HepG2 (cell line): ENCODE measurements at regions not wholly inside any gene's neighbourhood (a gene's known extent, or its start where the extent isn't known, plus 50 kb on each side); places are given as distances from the start of the nearest gene placed in this dataset.

Source experiments
- ATAC-seq: fragments of 200-7000 bp; cut with Tn5 transposase; 3 replicates; pipeline ENCODE4 v1.9.1; 2020; ENCODE audit warnings: mild to moderate bottlenecking, moderate library complexity
- BruUV-seq: library from RNA; stranded (reverse); fragments of 400-500 nt; replicated peaks from 2 replicates; lab custom pipeline; 2021; lab: Mats Ljungman, UMichigan
- CTCF ChIA-PET: fragments of 300-600 bp; formaldehyde crosslinking; extraction: SDS; loops from one replicate; lab custom pipeline; 2021; ENCODE audit warnings: low total read pairs, inconsistent platforms, low intra/inter-chr PET ratio; lab: Yijun Ruan, JAX
- POLR2A ChIA-PET: fragments of 350-600 bp; sonication (Branson Sonifier 250); formaldehyde crosslinking; loops from one replicate; lab custom pipeline; 2020; ENCODE audit warnings: antibody characterized with exemption, inconsistent platforms; lab: Yijun Ruan, JAX
- DNase-seq: peaks from one replicate; pipeline ENCODE4 v3.0.0-alpha.2; 2015; ENCODE audit warnings: low spot score
- FAIRE-seq: peaks from 3 replicates; lab custom pipeline; 2011; peaks lifted over from hg19 to GRCh38; lab: Jason Lieb, UNC
- H2AFZ ChIP-seq: one replicate; pipeline ENCODE4 v1.6.1; 2011; ENCODE audit warnings: low read length, inconsistent platforms
- H3K27ac ChIP-seq: fragments of 300-600 bp; 3 replicates; pipeline ENCODE4 v1.8.0; 2011; ENCODE audit warnings: mixed run types, mild to moderate bottlenecking, mixed read lengths, low read length, inconsistent platforms; ENCODE audit not compliant: insufficient read depth; ENCODE audit errors: extremely low read length
- H3K27me3 ChIP-seq, 2 experiments: fragments of 200-600 bp in 1 of 2; 2 replicates in 1 of 2; 3 replicates in 1 of 2; pipeline versions ENCODE4 v1.6.0 to v1.8.0; 2011; ENCODE audit warnings: low read length in 2 of 2, mild to moderate bottlenecking in 2 of 2, moderate library complexity in 2 of 2, inconsistent platforms in 1 of 2; ENCODE audit not compliant: insufficient read depth in 2 of 2, control insufficient read depth in 1 of 2
- H3K36me3 ChIP-seq, 2 experiments: fragments of 200-600 bp in 1 of 2; replicated peaks in 1 of 2; 2 replicates in 1 of 2; 3 replicates in 1 of 2; pipeline versions ENCODE4 v1.5.1 to v1.8.0; 2011; ENCODE audit warnings: low read length in 2 of 2, inconsistent platforms in 1 of 2; ENCODE audit not compliant: insufficient read depth in 2 of 2, control insufficient read depth in 1 of 2
- H3K4me1 ChIP-seq: 2 replicates; pipeline ENCODE4 v1.5.1; 2012; ENCODE audit warnings: low read length, inconsistent platforms; ENCODE audit not compliant: insufficient read depth
- H3K4me2 ChIP-seq: 2 replicates; pipeline ENCODE4 v1.6.0; 2011; ENCODE audit warnings: low read depth, low read length, inconsistent platforms
- H3K4me3 ChIP-seq, 3 experiments: fragments of 200-600 bp in 1 of 3; sonication (generic), shearing (Covaris generic) in 1 of 3; replicated peaks in 1 of 3; 2 replicates each; pipeline ENCODE4 v1.5.1; 2011 to 2016; ENCODE audit warnings: low read length in 3 of 3, inconsistent platforms in 2 of 3, low read depth in 2 of 3, mild to moderate bottlenecking in 2 of 3, control low read depth in 1 of 3, mixed read lengths in 1 of 3; ENCODE audit not compliant: insufficient read depth in 1 of 3
- H3K79me2 ChIP-seq: one replicate; pipeline ENCODE4 v1.6.1; 2011; ENCODE audit warnings: low read length, inconsistent platforms; ENCODE audit not compliant: insufficient read depth
- H3K9ac ChIP-seq: 2 replicates; pipeline ENCODE4 v1.6.0; 2011; ENCODE audit warnings: mild to moderate bottlenecking, low read depth, low read length, inconsistent platforms; ENCODE audit not compliant: insufficient read depth
- H3K9me3 ChIP-seq: 2 replicates; pipeline ENCODE4 v1.5.1; 2012; ENCODE audit warnings: mild to moderate bottlenecking, low read length
- H4K20me1 ChIP-seq: 2 replicates; pipeline ENCODE4 v1.6.0; 2011; ENCODE audit warnings: inconsistent platforms, mild to moderate bottlenecking, low read length, moderate library complexity; ENCODE audit not compliant: insufficient read depth
- ATF7 ChIP-seq, 2 experiments: fragments of 450-650 bp in 1 of 2; sonication (generic) in 1 of 2; formaldehyde crosslinking in 1 of 2; IDR thresholded peaks; 2 replicates each; pipeline versions ENCODE4 v1.4.0 to v1.6.1; 2016 to 2020; ENCODE audit warnings: antibody characterized with exemption in 1 of 2, mild to moderate bottlenecking in 1 of 2, missing genetic modification reagents in 1 of 2
- BCL6 ChIP-seq: IDR thresholded peaks from 2 replicates; pipeline ENCODE4 v1.6.1; 2016; ENCODE audit warnings: missing genetic modification reagents, missing compliant biosample characterization
- CREB1 ChIP-seq, 2 experiments: fragments of 450-650 bp in 1 of 2; IDR thresholded peaks; 2 replicates each; pipeline ENCODE4 v1.6.1; 2016 to 2017; ENCODE audit warnings: control low read depth in 1 of 2, mild to moderate bottlenecking in 1 of 2, missing compliant biosample characterization in 1 of 2, missing genetic modification characterization in 1 of 2
- POLR2A ChIP-seq, 2 experiments: IDR thresholded peaks; 2 replicates each; pipeline ENCODE4 v1.6.1; 2011; ENCODE audit warnings: low read depth in 2 of 2, low read length in 2 of 2, mild to moderate bottlenecking in 1 of 2, moderate library complexity in 1 of 2; ENCODE audit not compliant: insufficient read depth in 1 of 2
- TFE3 ChIP-seq: IDR thresholded peaks from 2 replicates; pipeline ENCODE4 v1.6.1; 2016
- ZFAT ChIP-seq: sonication (generic); formaldehyde crosslinking; conservative IDR thresholded peaks from 2 replicates; pipeline ENCODE4 v1.8.1; 2023; ENCODE audit warnings: missing genetic modification reagents, inconsistent platforms
- ZNF121 ChIP-seq: sonication (generic); formaldehyde crosslinking; IDR thresholded peaks from 2 replicates; pipeline ENCODE4 v1.5.0; 2020; ENCODE audit warnings: mild to moderate bottlenecking, missing genetic modification reagents
- WGBS: methylation state at CpG from one replicate; pipeline ENCODE4 v1.1.6; 2017; ENCODE audit warnings: low lambda C conversion rate; 5-methylcytosine and 5-hydroxymethylcytosine counted together
- in situ Hi-C: cut with HindIII; loops from 2 replicates; pipeline ENCODE4 v1.10.0; 2017; ENCODE audit warnings: low pct_unique_long_range_greater_than_20kb; ENCODE audit not compliant: extremely low pct_ligation_motif_present
- intact Hi-C: fragments of 100-400 bp; cut with micrococcal nuclease; formaldehyde crosslinking; loops from one replicate; pipeline ENCODE4 v1.10.0; 2022; ENCODE audit not compliant: unreplicated experiment

DNA sequence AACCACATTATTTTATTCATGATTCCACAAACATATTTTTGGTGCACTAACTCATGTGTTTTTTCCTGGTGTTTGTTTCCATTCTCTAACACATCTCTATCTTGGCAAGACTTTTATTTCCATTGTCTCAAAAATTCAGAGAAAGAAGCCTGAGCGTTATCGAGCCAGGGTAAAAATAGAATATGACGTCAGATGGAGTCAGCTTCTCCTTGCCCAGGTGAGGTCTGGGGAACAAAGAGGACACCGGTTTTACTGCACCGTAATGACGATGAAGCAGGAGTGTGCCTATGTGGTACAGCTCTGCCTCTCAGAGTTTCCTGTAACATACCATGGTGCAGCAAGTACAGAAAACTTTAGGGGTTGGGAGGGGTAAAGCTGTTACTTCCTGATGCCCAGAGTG is 661.6 kb downstream of the PLCL1 start:
- CTCF ChIA-PET: no interaction called here
- no peak overlapping the region for H2AFZ ChIP-seq
- no peak overlapping the region for H3K4me3 ChIP-seq
- H3K36me3 ChIP-seq: no peaks in the 10 kb centered on the region
- H3K9me3 ChIP-seq: no peaks in the 10 kb centered on the region
- no TSS peak for BruUV-seq
- DNase-seq: no peak
- 29% methylated on average over 6 of the region's 6 CpGs for WGBS
- no peak overlapping the region for H3K27ac ChIP-seq
- intact Hi-C loops (no loop called here), in situ Hi-C loops (no loop called here)
- H3K79me2 ChIP-seq: no peaks in the 10 kb centered on the region
- TF ChIP-seq POLR2A (IDR thresholded peaks at IDR 0.05; ENCODE audit: insufficient read depth in 1 of 2, low read depth in 2 of 2, low read length in 2 of 2) (no peak), CREB1 (IDR thresholded peaks at IDR 0.05) (peak; percentile 89), CREB1 (CRISPR knock-in tag; IDR thresholded peaks at IDR 0.05) (no peak), ATF7 (IDR thresholded peaks at IDR 0.05) (peak; percentile 78), ATF7 (CRISPR knock-in tag; IDR thresholded peaks at IDR 0.05) (no peak)
- no peaks in the 10 kb centered on the region for H3K27me3 ChIP-seq
- POLR2A ChIA-PET: no interaction called here
- FAIRE-seq: no peak
- no peaks in the 10 kb centered on the region for H3K4me1 ChIP-seq
- no peaks in the 10 kb centered on the region for H4K20me1 ChIP-seq
- H3K9ac ChIP-seq: no peak overlapping the region
- no peak overlapping the region for H3K4me2 ChIP-seq
- ATAC-seq: no peak

DNA sequence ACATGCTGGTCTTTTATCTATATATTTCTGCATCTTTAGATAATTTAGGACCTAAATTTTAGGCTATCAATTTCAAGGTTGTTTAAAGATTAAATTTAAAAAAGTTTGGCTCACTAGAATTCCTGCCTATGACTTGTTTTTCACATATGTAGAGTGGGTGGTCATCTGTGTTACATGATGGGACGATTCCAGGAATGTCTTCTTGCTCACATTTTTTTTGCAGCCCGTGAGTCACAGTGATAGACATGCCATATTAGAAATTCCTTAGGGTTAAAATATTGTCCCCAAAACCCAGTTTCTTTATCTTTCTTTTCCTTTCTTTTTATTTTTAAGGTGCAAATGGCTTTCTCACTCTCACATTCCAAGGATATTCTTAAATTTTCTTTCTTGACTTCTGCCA is 652.0 kb downstream of the PLCL1 start:
- intact Hi-C loops: no loop called here
- no peak for FAIRE-seq
- Histone ChIP-seq H3K79me2 (no peaks in the 10 kb centered on the region), H3K9me3 (no peaks in the 10 kb centered on the region), H3K27me3 (no peaks in the 10 kb centered on the region), H4K20me1 (no peaks in the 10 kb centered on the region), H3K36me3 (no peaks in the 10 kb centered on the region), H3K4me3 (no peak overlapping the region), H3K4me2 (no peak overlapping the region), H3K9ac (no peak overlapping the region), H2AFZ (no peak overlapping the region), H3K27ac (no peak overlapping the region), H3K4me1 (no peaks in the 10 kb centered on the region)
- no TSS peak for BruUV-seq
- POLR2A ChIA-PET: no interaction called here
- CTCF ChIA-PET: no interaction called here
- no peak for DNase-seq
- in situ Hi-C loops: no loop called here
- TF ChIP-seq BCL6 (CRISPR knock-in tag) (no peak), ZFAT (CRISPR knock-in tag) (no peak), TFE3 (CRISPR knock-in tag) (no peak), ZNF121 (CRISPR knock-in tag) (no peak)
- no peak for ATAC-seq
- WGBS: 2% methylated on average over 2 of the region's 2 CpGs
